SKM-1 treated with dmso at 0.1 percent for 144 hours (cell line): ENCODE measurements at regions not wholly inside any gene's neighbourhood (a gene's known extent, or its start where the extent isn't known, plus 50 kb on each side); places are given as distances from the start of the nearest gene placed in this dataset.

ENCODE experiments used
- DNase-seq: peaks from one replicate; lab custom pipeline; 2025; ENCODE audit not compliant: unreplicated experiment; lab: John Stamatoyannopoulos, UW

DNA sequence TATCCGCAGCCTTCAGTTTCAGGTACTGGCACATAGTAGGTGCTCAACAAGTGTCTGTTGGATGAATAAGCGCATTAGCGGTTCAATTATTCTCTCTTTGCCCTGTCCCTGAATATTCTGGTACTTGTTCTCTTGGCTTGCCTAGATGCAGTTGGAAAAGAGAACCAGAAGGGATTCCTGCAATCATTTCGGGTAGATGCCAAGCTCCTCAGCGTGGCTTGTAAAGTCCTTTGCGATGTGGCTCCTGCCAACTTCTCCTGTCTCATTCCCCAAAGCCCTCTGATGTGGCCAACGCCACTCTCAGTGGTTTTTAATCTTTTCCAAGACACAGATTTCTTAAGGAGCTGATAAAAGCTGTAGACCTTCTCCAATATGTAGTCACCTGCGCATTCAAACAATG lies 230.3 kb downstream of the SUDS3 start:
- no peak for DNase-seq

DNA sequence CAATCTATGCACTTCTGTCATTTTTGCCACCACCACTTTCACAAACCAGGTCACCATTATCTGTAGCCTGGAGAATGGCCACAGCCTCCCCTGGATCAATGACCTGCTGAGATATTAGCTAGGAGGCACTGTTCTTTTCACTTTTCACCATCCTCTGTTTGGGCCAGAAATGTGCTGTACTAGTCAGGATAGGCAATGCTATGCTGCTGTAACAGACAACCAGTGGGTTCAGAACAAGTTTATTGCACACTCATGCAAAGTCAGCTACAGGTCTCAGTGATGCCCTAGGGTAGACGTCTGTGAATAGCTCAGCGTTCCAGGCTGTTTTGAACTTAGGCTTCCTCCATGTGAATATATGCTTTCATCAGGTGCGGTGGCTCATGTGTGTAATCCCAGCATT lies 231.5 kb downstream of the SUDS3 start:
- no peak for DNase-seq

DNA sequence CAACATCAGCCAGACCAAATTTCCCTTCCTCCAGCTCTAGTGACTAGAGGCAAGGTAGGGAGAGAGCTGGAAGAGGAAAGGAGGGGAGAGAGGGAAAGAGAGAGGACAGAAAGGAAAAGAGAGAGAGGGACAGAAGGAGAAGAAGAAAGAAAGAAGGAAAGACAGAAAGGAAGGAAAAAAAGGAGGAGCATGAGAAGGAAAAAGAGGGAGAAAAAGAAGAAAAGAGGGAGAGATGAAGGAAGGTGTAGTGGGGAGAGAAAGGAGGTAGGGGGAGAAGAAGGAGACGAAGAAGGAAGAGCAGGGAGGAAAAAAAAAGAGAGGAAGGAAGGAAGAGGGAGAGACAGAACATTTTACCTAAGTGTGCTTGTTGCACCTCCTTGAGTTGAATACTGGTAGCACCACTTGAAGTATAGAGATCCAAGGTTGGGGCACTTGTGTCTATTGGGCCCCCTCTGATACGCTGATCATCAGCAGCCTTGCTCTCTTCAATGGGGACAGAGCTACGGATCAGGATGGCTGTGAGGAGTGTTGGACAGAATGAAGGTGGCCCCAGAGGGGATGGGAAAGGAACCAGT lies 232.5 kb downstream of the SUDS3 start:
- DNase-seq, result no peak

GRCh38 chr12:118611295-118611694 lies 234.9 kb downstream of the SUDS3 start:
- no peak for DNase-seq

DNA sequence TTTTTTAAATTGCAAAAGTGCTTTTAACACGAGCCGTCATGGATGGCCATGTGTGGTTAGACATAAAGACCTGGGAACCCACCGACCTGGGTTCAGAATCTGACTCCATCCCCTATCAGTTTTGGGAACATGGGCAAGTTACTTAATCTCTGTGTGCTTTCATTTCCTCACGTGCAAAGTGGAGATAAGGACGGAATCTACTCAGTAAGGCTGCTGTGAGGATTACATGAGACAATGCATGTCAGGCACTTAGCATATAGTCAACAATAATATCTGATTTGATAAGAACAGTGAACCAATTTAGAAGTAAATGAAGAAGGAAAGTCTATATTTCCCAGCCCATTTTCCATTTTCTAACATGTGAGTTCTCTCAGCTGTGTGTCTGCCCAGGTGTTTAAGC lies 235.4 kb downstream of the SUDS3 start:
- no peak for DNase-seq

DNA sequence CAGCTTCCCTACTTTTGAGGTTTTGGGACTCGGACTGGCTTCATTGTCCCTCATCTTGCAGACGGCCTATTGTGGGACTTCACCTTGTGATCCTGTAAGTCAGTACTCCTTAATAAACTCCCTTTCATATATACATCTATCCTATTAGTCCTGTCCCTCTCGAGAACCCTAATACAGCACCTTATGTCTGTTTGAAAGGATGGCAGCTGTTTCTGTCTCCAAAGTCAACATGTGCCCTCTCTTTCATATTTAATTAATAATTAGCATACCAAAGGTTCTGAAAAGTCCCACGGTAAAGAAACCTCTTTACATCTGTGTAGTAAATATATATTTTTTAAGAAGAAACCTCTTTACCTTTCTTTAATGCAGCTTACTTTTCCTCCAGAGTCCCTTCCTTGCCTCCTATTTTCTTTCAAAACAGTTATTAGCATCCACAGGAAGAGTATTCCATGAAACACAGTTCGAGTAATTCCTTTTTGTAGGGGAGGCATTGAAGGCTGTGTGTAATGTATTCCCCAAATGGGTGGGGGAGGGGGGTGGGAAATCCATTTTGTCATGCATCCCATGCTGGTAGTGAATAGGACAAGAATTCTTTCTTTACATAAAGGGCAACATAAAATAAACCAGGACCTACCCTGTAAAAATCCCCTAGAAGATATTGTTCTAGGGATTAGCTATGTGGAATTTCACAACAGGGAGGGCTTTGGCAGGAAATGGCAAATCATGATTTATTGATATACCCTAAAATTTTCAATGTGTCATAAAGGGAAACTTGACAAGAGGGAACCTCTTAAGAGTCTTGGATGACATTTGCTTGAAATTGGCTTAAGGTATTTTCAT lies 241.5 kb downstream of the SUDS3 start:
- no peak for DNase-seq

DNA sequence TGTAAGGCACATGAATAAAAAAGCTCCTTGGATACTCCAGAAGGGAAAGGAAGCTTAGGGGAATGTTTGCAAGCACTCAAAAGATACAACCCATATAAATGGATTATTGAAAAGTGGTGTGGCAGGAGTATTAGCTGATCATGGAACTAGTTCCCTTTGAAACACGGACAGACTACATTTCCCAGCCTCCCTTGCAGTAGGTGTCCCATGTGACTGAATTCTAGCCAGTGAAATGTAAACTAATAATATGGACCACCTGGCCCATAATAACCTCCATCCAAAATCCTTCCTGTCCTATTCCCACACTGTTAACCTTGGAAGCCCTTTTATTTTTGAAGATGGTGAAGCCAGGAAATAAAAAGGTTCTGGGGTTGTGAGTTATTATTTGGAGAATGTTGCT lies 242.3 kb downstream of the SUDS3 start:
- no peak for DNase-seq

DNA sequence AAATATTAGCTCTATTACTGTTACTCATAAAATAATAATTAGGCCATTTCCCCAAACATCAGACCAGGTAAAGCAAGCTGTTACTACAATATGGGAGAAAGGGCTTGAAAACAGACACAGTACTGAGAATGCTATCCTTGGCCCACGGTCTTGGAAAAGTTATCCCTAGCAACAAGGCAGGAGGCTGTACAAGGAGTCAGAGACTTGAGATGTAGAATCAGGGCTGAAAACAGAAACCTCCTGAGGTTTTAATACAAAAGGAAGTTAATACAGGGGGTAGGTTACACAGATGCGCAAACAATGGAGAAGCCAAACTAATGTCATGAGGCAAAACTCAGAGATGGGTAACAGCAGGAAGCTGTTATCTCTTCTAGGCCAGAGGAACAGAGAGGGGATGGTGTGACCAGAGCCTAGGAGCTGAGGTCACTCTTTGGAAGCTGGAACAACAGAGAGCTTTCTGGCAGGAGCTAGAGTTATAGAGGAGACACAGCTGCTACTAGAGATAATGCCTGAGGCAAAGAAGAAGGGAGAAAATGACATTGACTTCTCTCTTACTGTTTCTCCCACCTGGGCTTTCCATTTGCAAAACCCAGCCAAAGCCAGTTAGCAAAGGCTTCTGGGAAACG lies 248.8 kb downstream of the SUDS3 start:
- DNase-seq, result no peak

DNA sequence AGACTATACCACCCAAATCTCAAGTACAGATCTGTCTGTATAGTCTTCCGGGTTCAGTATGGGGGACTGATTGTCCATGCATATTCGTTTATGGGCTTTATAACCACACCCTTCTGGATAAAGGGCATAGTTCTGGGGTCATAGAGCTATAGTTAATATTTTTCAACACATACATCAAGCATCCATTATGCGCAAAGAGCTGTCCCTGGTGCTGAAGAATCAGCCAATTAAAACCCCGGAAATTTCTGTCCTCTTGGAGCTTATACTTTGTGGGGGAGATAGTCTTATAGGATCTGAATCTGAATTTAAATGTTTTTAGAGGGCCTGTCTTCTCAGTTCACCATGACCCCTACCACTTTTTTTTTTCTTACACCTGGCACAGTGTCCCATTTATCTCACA lies 256.7 kb downstream of the SUDS3 start:
- no peak for DNase-seq

DNA sequence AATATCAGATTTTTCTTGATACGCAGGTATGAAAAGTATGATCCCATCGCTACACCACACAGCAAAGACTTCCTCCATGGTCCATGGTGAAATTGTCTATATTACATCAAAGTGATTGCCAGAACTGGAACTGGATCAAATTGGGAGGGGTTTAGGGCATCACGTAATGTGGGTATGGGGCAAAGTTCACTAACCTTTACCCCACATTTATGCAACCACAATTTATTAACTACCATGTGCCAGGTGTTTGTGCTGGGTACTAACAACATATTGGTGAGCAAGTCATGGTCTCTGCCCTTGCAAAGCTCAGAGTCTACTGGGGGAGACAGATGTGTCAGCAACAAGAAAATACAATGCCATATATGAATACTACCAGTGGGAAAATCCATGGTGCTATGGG lies 258.9 kb downstream of the SUDS3 start:
- DNase-seq, result no peak

DNA sequence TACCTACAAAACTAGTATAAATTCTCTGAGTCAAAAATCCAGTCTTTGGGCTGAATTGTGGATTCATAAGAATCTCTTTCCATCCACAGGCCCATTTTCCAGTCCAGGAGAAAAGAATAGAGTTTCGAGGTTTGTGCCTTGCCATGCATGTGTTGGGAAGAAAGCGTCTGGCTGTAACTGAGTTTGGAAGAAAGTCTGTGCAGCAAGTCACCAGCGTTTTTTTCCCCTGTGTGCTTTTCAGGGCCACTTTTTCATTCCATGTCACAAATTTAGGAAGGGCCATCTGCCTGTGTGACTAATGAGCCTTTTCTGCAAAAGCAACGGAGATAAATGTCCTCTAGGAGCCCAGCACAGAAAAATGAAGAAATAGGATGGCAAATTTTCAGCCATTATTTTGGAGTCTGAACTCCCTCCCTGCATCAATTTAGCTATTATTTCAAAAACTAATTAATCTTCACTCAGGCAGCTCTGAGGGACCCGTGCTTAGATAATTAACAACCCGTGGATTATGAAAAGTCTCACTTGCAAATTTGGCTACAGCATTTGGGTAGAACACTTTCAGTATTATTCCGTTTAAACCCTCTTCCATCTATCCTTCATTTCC lies 261.5 kb downstream of the SUDS3 start:
- DNase-seq, result no peak

- no peak for DNase-seq
These were observed 264.9 kb downstream of the SUDS3 start for GRCh38 chr12:118641249-118641648.

GRCh38 chr12:118645219-118645618 lies 268.9 kb downstream of the SUDS3 start:
- no peak for DNase-seq

DNA sequence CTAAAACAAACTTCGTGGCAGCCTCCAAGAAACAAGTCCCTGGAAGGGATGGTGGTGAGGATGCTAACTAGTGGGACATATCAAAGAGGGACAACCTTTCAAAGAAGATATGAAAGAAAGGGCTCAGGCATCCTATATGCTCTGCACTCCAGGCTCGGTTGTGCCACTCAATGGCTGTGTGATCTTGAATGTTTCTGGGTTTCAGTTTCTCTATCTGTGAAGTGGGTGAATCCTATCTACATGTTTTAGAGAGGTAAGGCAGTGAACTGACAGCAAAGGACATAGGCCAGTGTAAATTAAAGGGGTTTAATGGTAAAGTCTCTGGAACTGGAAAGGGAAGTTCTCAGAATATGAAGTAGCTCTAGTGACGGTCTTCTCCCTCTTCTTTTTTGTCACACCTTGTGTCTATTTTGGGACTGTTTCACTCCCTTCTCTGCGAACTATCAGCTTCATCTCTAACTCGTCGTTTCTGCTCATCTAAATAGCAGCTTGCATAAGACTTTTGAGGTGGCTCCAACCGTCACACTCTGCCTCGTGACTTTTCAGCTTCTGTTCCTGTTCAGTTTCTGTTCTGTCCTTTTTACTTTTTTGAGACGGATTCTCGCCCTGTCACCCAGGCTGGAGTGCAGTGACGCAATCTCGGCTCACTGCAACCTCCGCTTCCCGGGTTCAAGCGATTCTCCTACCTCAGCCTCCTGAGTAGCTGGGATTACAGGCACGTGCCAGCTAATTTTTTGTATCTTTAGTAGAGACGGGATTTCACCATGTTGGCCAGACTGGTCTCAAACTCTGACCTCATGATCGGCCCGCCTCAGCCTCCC lies 273.6 kb downstream of the SUDS3 start:
- DNase-seq, result no peak

GRCh38 chr12:118650586-118650960 lies 274.2 kb downstream of the SUDS3 start:
- DNase-seq, result no peak

- DNase-seq, result no peak
These were observed 275.1 kb downstream of the SUDS3 start for GRCh38 chr12:118651487-118651886.

GRCh38 chr12:118655588-118655987 lies 279.2 kb downstream of the SUDS3 start:
- no peak for DNase-seq

GRCh38 chr12:118680356-118680963 lies 300.9 kb upstream of the SRRM4 start:
- no peak for DNase-seq

- DNase-seq, result no peak
These were observed 298.7 kb upstream of the SRRM4 start for GRCh38 chr12:118682656-118683055.

GRCh38 chr12:118685983-118686607 lies 295.2 kb upstream of the SRRM4 start:
- DNase-seq, result no peak
